ENCODE measurements at regions not wholly inside any gene's neighbourhood (a gene's known extent, or its start where the extent isn't known, plus 50 kb on each side); places are given as distances from the start of the nearest gene placed in this dataset.
"Not testable (repeated sequence)": the region's sequence is repeated elsewhere in the genome, so short reads cannot be mapped to it uniquely, and the experiment has no call there.

DNA sequence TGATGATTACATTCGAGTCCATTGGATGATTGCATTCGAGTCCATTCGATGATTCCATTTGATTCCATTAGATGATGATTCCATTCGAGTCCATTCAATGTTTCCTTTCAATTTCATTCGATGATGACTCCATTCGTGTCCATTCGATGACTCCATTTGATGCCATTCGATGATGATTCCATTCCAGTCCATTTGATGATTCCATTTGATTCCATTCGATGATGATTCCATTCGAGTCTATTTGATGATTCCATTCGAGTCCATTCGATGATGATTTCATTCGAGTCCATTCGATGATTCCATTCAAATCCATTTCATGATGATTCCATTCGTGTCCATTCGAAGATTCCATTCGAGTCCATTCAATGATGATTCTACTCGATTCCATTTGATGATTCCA lies 1109.7 kb downstream of the RPIA start:
- not testable (repeated sequence) for TF ChIP-seq POLR2AphosphoS5 (IDR thresholded peaks at IDR 0.05; ENCODE audit: borderline replicate concordance, low read depth, low read length); FOXP2 (optimal IDR thresholded peaks at IDR 0.05; ENCODE audit: control extremely low read depth, extremely low read length, insufficient read depth); EZH2 (IDR thresholded peaks at IDR 0.05)

Measured in SK-N-MC (cell line).